ENCODE measurements at regions not wholly inside any gene's neighbourhood (a gene's known extent, or its start where the extent isn't known, plus 50 kb on each side); places are given as distances from the start of the nearest gene placed in this dataset.

DNA sequence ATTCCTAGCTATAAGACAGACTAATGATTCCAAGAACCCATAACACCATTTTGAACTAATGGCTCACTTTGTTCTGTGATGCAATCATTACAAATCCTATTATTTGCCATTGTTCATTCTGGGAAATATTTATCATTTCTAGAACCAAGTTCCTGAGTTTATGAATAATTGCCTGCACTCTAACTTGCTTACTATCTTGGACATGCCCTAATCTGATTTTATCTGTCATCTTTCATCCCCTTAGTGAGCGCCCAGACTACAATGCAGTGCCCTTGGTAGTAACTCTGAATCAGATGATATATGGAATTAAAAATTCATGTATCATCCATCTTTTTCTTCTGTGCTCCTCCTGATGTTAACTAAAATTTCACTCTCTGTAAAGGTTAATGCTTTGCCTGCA is 703.1 kb upstream of the MDGA2 start:
- H3K9ac ChIP-seq (ENCODE audit: low read length) = no peak overlapping the region
- no peaks in the 10 kb centered on the region for H3K4me1 ChIP-seq (ENCODE audit: control insufficient read depth in 1 of 2, insufficient read depth in 2 of 2, low read length in 2 of 2)
- no peak overlapping the region for H4K91ac ChIP-seq (ENCODE audit: low read depth, low read length)
- no peak overlapping the region for H2BK5ac ChIP-seq (ENCODE audit: low read depth, low read length, poor library complexity)
- H4K12ac ChIP-seq (ENCODE audit: low read depth, low read length) = no peak overlapping the region
- DNase-seq = no peak
- H3K79me2 ChIP-seq (ENCODE audit: control insufficient read depth, insufficient read depth, low read length, poor library complexity) = no peaks in the 10 kb centered on the region
- no peak overlapping the region for H2BK12ac ChIP-seq (ENCODE audit: low read length)
- H3K9me3 ChIP-seq (ENCODE audit: insufficient read depth, low read depth, low read length) = no peaks in the 10 kb centered on the region
- no peak overlapping the region for H3K23ac ChIP-seq (ENCODE audit: low read length)
- no peak overlapping the region for H2AFZ ChIP-seq (ENCODE audit: insufficient read depth, low read length, poor library complexity)
- H4K8ac ChIP-seq (ENCODE audit: low read depth, low read length) = no peak overlapping the region
- H2AK5ac ChIP-seq (ENCODE audit: low read length) = no peak overlapping the region
- H3K4me2 ChIP-seq (ENCODE audit: low read length) = no peak overlapping the region
- H2BK120ac ChIP-seq (ENCODE audit: insufficient read depth, low read length, poor library complexity) = no peak overlapping the region
- H3K79me1 ChIP-seq (ENCODE audit: low read length) = no peaks in the 10 kb centered on the region
- no peak overlapping the region for H3K14ac ChIP-seq (ENCODE audit: low read length)
- H3K36me3 ChIP-seq (ENCODE audit: control insufficient read depth in 1 of 2, insufficient read depth in 2 of 2, low read length in 2 of 2) = no peaks in the 10 kb centered on the region
- no peak overlapping the region for H3K27ac ChIP-seq (ENCODE audit: low read depth, low read length)
- no peak overlapping the region for H3K18ac ChIP-seq (ENCODE audit: low read length)
- WGBS (ENCODE audit: extremely low coverage, insufficient coverage, insufficient read length) = no CpG with 5 or more reads among the region's 1 CpG
- H3K4me3 ChIP-seq (ENCODE audit: low read depth, low read length) = no peak overlapping the region
- no peak overlapping the region for H3K4ac ChIP-seq (ENCODE audit: low read depth, low read length)
- no peaks in the 10 kb centered on the region for H3K27me3 ChIP-seq (ENCODE audit: insufficient read depth, low read length)

DNA sequence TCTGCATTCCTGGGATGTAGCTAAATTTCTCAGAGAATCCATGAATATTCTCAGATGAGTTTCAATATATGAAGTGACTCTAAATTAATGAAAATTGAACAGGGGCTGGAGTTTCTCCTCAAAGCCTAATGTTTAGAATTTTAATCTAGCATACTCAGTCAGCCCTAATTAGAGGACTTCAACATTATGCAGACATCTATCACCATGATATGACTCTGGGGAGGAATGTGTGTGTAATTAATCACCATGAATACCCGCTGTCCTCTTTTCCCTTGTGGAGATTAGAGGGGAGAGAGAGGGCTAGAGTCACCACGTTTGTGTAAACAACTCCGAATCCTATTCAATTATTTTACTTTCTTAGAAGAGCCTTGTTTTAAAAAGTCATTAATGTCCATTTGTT is 698.6 kb upstream of the MDGA2 start:
- Histone ChIP-seq H4K91ac (ENCODE audit: low read depth, low read length) (no peak overlapping the region), H3K23ac (ENCODE audit: low read length) (no peak overlapping the region), H3K9me3 (ENCODE audit: insufficient read depth, low read depth, low read length) (no peaks in the 10 kb centered on the region), H3K27ac (ENCODE audit: low read depth, low read length) (no peak overlapping the region), H2BK12ac (ENCODE audit: low read length) (no peak overlapping the region), H3K14ac (ENCODE audit: low read length) (no peak overlapping the region), H3K36me3 (ENCODE audit: control insufficient read depth in 1 of 2, insufficient read depth in 2 of 2, low read length in 2 of 2) (no peaks in the 10 kb centered on the region), H3K4me2 (ENCODE audit: low read length) (no peak overlapping the region), H3K4ac (ENCODE audit: low read depth, low read length) (no peak overlapping the region), H2BK120ac (ENCODE audit: insufficient read depth, low read length, poor library complexity) (no peak overlapping the region), H3K4me3 (ENCODE audit: low read depth, low read length) (no peak overlapping the region), H4K12ac (ENCODE audit: low read depth, low read length) (no peak overlapping the region), H4K8ac (ENCODE audit: low read depth, low read length) (no peak overlapping the region), H3K4me1 (ENCODE audit: control insufficient read depth in 1 of 2, insufficient read depth in 2 of 2, low read length in 2 of 2) (no peaks in the 10 kb centered on the region), H3K79me2 (ENCODE audit: control insufficient read depth, insufficient read depth, low read length, poor library complexity) (no peaks in the 10 kb centered on the region), H3K9ac (ENCODE audit: low read length) (no peak overlapping the region), H3K18ac (ENCODE audit: low read length) (no peak overlapping the region), H2AFZ (ENCODE audit: insufficient read depth, low read length, poor library complexity) (no peak overlapping the region), H3K27me3 (ENCODE audit: insufficient read depth, low read length) (no peaks in the 10 kb centered on the region), H2AK5ac (ENCODE audit: low read length) (no peak overlapping the region), H3K79me1 (ENCODE audit: low read length) (no peaks in the 10 kb centered on the region), H2BK5ac (ENCODE audit: low read depth, low read length, poor library complexity) (no peak overlapping the region)
- WGBS (ENCODE audit: extremely low coverage, insufficient coverage, insufficient read length) = no CpG with 5 or more reads among the region's 3 CpGs
- DNase-seq = no peak

DNA sequence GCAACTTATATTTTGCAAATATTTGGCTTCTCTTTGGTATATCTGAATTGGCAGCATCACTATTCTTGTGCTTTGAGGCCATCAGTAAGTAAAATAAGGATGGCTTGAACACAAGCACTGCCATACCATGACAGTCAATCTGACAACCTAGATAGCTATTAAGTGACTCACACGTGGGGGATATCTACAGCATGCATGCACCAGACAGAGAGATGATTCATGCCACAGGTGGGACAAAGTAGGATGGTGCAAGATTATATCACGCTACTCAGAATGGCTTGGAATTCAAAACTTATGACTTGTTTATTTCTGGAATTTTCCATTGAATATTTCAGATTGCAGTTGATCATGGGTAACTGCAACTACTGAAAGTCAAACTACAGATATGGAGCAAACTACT is 675.6 kb upstream of the MDGA2 start:
- DNase-seq = peak; percentile 65 to 90
- Histone ChIP-seq H3K4ac (ENCODE audit: low read depth, low read length) (no peak overlapping the region), H2BK120ac (ENCODE audit: insufficient read depth, low read length, poor library complexity) (no peak overlapping the region), H2BK12ac (ENCODE audit: low read length) (no peak overlapping the region), H3K4me2 (ENCODE audit: low read length) (no peak overlapping the region), H3K79me1 (ENCODE audit: low read length) (no peaks in the 10 kb centered on the region), H3K9me3 (ENCODE audit: insufficient read depth, low read depth, low read length) (no peaks in the 10 kb centered on the region), H3K14ac (ENCODE audit: low read length) (no peak overlapping the region), H3K27ac (ENCODE audit: low read depth, low read length) (no peak overlapping the region), H4K8ac (ENCODE audit: low read depth, low read length) (no peak overlapping the region), H2AK5ac (ENCODE audit: low read length) (no peak overlapping the region), H3K4me3 (ENCODE audit: low read depth, low read length) (no peak overlapping the region), H2AFZ (ENCODE audit: insufficient read depth, low read length, poor library complexity) (no peak overlapping the region), H3K18ac (ENCODE audit: low read length) (no peak overlapping the region), H3K36me3 (ENCODE audit: control insufficient read depth in 1 of 2, insufficient read depth in 2 of 2, low read length in 2 of 2) (no peaks in the 10 kb centered on the region), H3K9ac (ENCODE audit: low read length) (no peak overlapping the region), H3K23ac (ENCODE audit: low read length) (no peak overlapping the region), H4K91ac (ENCODE audit: low read depth, low read length) (no peak overlapping the region), H3K4me1 (ENCODE audit: control insufficient read depth in 1 of 2, insufficient read depth in 2 of 2, low read length in 2 of 2) (peaks cover 0 to 2% of the 10 kb centered on the region in 2 experiments), H4K12ac (ENCODE audit: low read depth, low read length) (no peak overlapping the region), H3K79me2 (ENCODE audit: control insufficient read depth, insufficient read depth, low read length, poor library complexity) (no peaks in the 10 kb centered on the region), H2BK5ac (ENCODE audit: low read depth, low read length, poor library complexity) (no peak overlapping the region), H3K27me3 (ENCODE audit: insufficient read depth, low read length) (no peaks in the 10 kb centered on the region)
- no CpG with 5 or more reads among the region's 2 CpGs for WGBS (ENCODE audit: extremely low coverage, insufficient coverage, insufficient read length)

DNA sequence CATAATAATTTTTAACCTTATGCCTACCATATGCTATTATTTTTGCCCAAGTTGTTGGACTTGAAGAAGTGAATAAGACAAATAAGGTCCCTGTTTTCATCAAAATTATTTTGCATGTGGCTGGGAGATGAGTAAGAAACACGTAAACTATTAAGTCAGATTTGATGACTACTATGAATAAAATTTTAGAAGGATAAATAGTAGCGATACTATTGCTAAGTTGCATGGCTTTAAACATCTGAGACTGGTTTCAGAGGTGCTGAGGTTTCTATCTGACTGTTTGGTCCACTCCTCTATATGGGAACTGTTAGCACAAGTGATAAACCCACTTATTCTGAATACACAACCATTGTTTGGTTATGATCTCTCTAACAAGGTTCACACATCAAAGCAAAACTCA is 674.3 kb upstream of the MDGA2 start:
- no peaks in the 10 kb centered on the region for H3K36me3 ChIP-seq (ENCODE audit: control insufficient read depth in 1 of 2, insufficient read depth in 2 of 2, low read length in 2 of 2)
- no peaks in the 10 kb centered on the region for H3K79me1 ChIP-seq (ENCODE audit: low read length)
- H2BK120ac ChIP-seq (ENCODE audit: insufficient read depth, low read length, poor library complexity) = no peak overlapping the region
- no peak overlapping the region for H3K4ac ChIP-seq (ENCODE audit: low read depth, low read length)
- H4K91ac ChIP-seq (ENCODE audit: low read depth, low read length) = no peak overlapping the region
- no peak overlapping the region for H4K8ac ChIP-seq (ENCODE audit: low read depth, low read length)
- H3K9ac ChIP-seq (ENCODE audit: low read length) = no peak overlapping the region
- no peaks in the 10 kb centered on the region for H3K27me3 ChIP-seq (ENCODE audit: insufficient read depth, low read length)
- H3K4me2 ChIP-seq (ENCODE audit: low read length) = no peak overlapping the region
- no peak overlapping the region for H2BK12ac ChIP-seq (ENCODE audit: low read length)
- peaks cover 0 to 2% of the 10 kb centered on the region in 2 experiments for H3K4me1 ChIP-seq (ENCODE audit: control insufficient read depth in 1 of 2, insufficient read depth in 2 of 2, low read length in 2 of 2)
- no peak overlapping the region for H2BK5ac ChIP-seq (ENCODE audit: low read depth, low read length, poor library complexity)
- DNase-seq = no peak
- H3K27ac ChIP-seq (ENCODE audit: low read depth, low read length) = no peak overlapping the region
- H2AK5ac ChIP-seq (ENCODE audit: low read length) = no peak overlapping the region
- no CpG with 5 or more reads among the region's 2 CpGs for WGBS (ENCODE audit: extremely low coverage, insufficient coverage, insufficient read length)
- no peaks in the 10 kb centered on the region for H3K79me2 ChIP-seq (ENCODE audit: control insufficient read depth, insufficient read depth, low read length, poor library complexity)
- no peaks in the 10 kb centered on the region for H3K9me3 ChIP-seq (ENCODE audit: insufficient read depth, low read depth, low read length)
- no peak overlapping the region for H3K23ac ChIP-seq (ENCODE audit: low read length)
- no peak overlapping the region for H3K4me3 ChIP-seq (ENCODE audit: low read depth, low read length)
- H3K14ac ChIP-seq (ENCODE audit: low read length) = no peak overlapping the region
- H4K12ac ChIP-seq (ENCODE audit: low read depth, low read length) = no peak overlapping the region
- H3K18ac ChIP-seq (ENCODE audit: low read length) = no peak overlapping the region
- no peak overlapping the region for H2AFZ ChIP-seq (ENCODE audit: insufficient read depth, low read length, poor library complexity)
